ENCODE measurements at regions not wholly inside any gene's neighbourhood (a gene's known extent, or its start where the extent isn't known, plus 50 kb on each side); places are given as distances from the start of the nearest gene placed in this dataset.

GRCh38 chr10:94125856-94126255 lies 132.1 kb downstream of the PLCE1 start:
- TF ChIP-seq CTCF (IDR thresholded peaks at IDR 0.05) (no peak), POLR2A (IDR thresholded peaks at IDR 0.05) (no peak), POLR2AphosphoS5 (IDR thresholded peaks at IDR 0.05) (no peak), EP300 (IDR thresholded peaks at IDR 0.05) (no peak)

Data from gastroesophageal sphincter (tissue), 3 donors.